ENCODE measurements at regions not wholly inside any gene's neighbourhood (a gene's known extent, or its start where the extent isn't known, plus 50 kb on each side); places are given as distances from the start of the nearest gene placed in this dataset.

GRCh38 chr2:16404146-16404545 lies 261.5 kb downstream of the CYRIA start:
- TF ChIP-seq CTCF (IDR thresholded peaks at IDR 0.05; ENCODE audit: poor library complexity, severe bottlenecking), result no peak
- no peak for TF ChIP-seq SMC3 (conservative IDR thresholded peaks at IDR 0.05; ENCODE audit: poor library complexity)
- TF ChIP-seq POLR2AphosphoS5 (IDR thresholded peaks at IDR 0.05), result no peak
